GM12878 (cell line): ENCODE measurements at regions not wholly inside any gene's neighbourhood (a gene's known extent, or its start where the extent isn't known, plus 50 kb on each side); places are given as distances from the start of the nearest gene placed in this dataset.
"Not testable (repeated sequence)": the region's sequence is repeated elsewhere in the genome, so short reads cannot be mapped to it uniquely, and the experiment has no call there.

Source experiments
- ATAC-seq: fragments of 200-7000 bp; cut with Tn5 transposase; 3 replicates; pipeline ENCODE4 v1.9.1; 2020; ENCODE audit warnings: mild to moderate bottlenecking, moderate library complexity
- BruUV-seq: library from RNA; stranded (reverse); fragments of 400-500 nt; replicated peaks from 2 replicates; lab custom pipeline; 2021; lab: Mats Ljungman, UMichigan
- CTCF ChIA-PET: fragments of 300-600 bp; sonication (Branson Sonifier 250); formaldehyde crosslinking; extraction: SDS; loops from one replicate; lab custom pipeline; 2021; ENCODE audit warnings: inconsistent platforms; lab: Yijun Ruan, JAX
- POLR2A ChIA-PET: fragments of 350-600 bp; formaldehyde crosslinking; extraction: SDS; loops from one replicate; lab custom pipeline; 2021; ENCODE audit warnings: inconsistent platforms; lab: Charles Lee
- RAD21 ChIA-PET: fragments of 300-600 bp; sonication (Branson Sonifier 250); formaldehyde crosslinking; loops from one replicate; lab custom pipeline; 2023; ENCODE audit warnings: antibody characterized with exemption; ENCODE audit not compliant: unreplicated experiment; lab: Charles Lee
- SMC1A ChIA-PET: fragments of 300-600 bp; sonication (Branson Sonifier 250); formaldehyde crosslinking; loops from one replicate; lab custom pipeline; 2023; ENCODE audit not compliant: unreplicated experiment, uncharacterized antibody; lab: Charles Lee
- DNase-seq: peaks from one replicate; pipeline ENCODE4 v3.0.0-alpha.2; 2011; ENCODE audit warnings: low read depth, low spot score
- FAIRE-seq: peaks from 3 replicates; lab custom pipeline; 2011; peaks lifted over from hg19 to GRCh38; lab: Jason Lieb, UNC
- H2AFZ ChIP-seq: 2 replicates; pipeline ENCODE4 v1.6.0; 2011; ENCODE audit warnings: low read depth, low read length, control low read depth; ENCODE audit not compliant: control insufficient read depth
- H3K27ac ChIP-seq: 2 replicates; pipeline ENCODE4 v1.5.1; 2011; ENCODE audit warnings: control low read depth; ENCODE audit not compliant: control insufficient read depth, insufficient read depth
- H3K27me3 ChIP-seq, 2 experiments: replicated peaks in 1 of 2; 2 replicates each; pipeline versions ENCODE4 v1.6.0 to v1.6.1; 2011; ENCODE audit warnings: low read length in 1 of 2; ENCODE audit not compliant: control insufficient read depth in 2 of 2, insufficient read depth in 2 of 2
- H3K36me3 ChIP-seq, 2 experiments: 2 replicates each; pipeline ENCODE4 v1.5.1; 2011; ENCODE audit warnings: low read length in 1 of 2; ENCODE audit not compliant: control insufficient read depth in 2 of 2, insufficient read depth in 2 of 2
- H3K4me1 ChIP-seq: 2 replicates; pipeline ENCODE4 v1.6.1; 2011; ENCODE audit warnings: mild to moderate bottlenecking, low read length, moderate library complexity, mixed read lengths; ENCODE audit not compliant: control insufficient read depth, insufficient read depth
- H3K4me2 ChIP-seq: 2 replicates; pipeline ENCODE4 v1.6.0; 2011; ENCODE audit warnings: control low read depth; ENCODE audit not compliant: control insufficient read depth, insufficient read depth
- H3K4me3 ChIP-seq: fragments of 200-600 bp; sonication (generic); 2 replicates; pipeline ENCODE4 v1.5.1; 2016
- H3K79me2 ChIP-seq: 2 replicates; pipeline ENCODE4 v1.6.0; 2011; ENCODE audit warnings: low read length; ENCODE audit not compliant: control insufficient read depth, insufficient read depth
- H3K9ac ChIP-seq: 2 replicates; pipeline ENCODE4 v1.8.0; 2011; ENCODE audit warnings: low read length, control low read depth, mixed read lengths; ENCODE audit not compliant: control insufficient read depth, insufficient read depth
- H3K9me3 ChIP-seq: replicated peaks from 3 replicates; pipeline ENCODE4 v1.5.1; 2011; ENCODE audit warnings: mild to moderate bottlenecking, low read length; ENCODE audit not compliant: control insufficient read depth, insufficient read depth
- H4K20me1 ChIP-seq: 2 replicates; pipeline ENCODE4 v1.6.0; 2011; ENCODE audit not compliant: control insufficient read depth, insufficient read depth
- BRCA1 ChIP-seq: IDR thresholded peaks from 2 replicates; pipeline ENCODE4 v1.6.1; 2011; ENCODE audit warnings: low read depth, low read length, improper control_type of control experiment
- HDAC6 ChIP-seq: fragments of 200-600 bp; sonication (generic); IDR thresholded peaks from one replicate; pipeline ENCODE4 v1.8.0; 2017; ENCODE audit warnings: antibody characterized with exemption; ENCODE audit not compliant: unreplicated experiment
- HDGF ChIP-seq: fragments of 450-650 bp; IDR thresholded peaks from 2 replicates; pipeline ENCODE4 v1.6.1; 2016; ENCODE audit warnings: antibody characterized with exemption
- IKZF2 ChIP-seq, 2 experiments: fragments of 450-650 bp; IDR thresholded peaks; 2 replicates each; pipeline ENCODE4 v1.6.1; 2017; ENCODE audit warnings: mild to moderate bottlenecking in 2 of 2, moderate library complexity in 2 of 2
- MAX ChIP-seq: IDR thresholded peaks from 2 replicates; pipeline ENCODE4 v1.6.1; 2012; ENCODE audit warnings: low read depth, low read length, improper control_type of control experiment
- NR2C1 ChIP-seq: fragments of 450-650 bp; IDR thresholded peaks from 2 replicates; pipeline ENCODE4 v1.6.1; 2017; ENCODE audit warnings: antibody characterized with exemption, mild to moderate bottlenecking, moderate library complexity
- NR2F1 ChIP-seq: fragments of 450-650 bp; conservative IDR thresholded peaks from 2 replicates; pipeline ENCODE4 v1.6.1; 2017; ENCODE audit warnings: mild to moderate bottlenecking
- POU2F2 ChIP-seq: IDR thresholded peaks from 3 replicates; pipeline ENCODE4 v1.6.1; 2011; ENCODE audit warnings: low read depth, mild to moderate bottlenecking, low read length, borderline replicate concordance
- RB1 ChIP-seq: fragments of 450-650 bp; formaldehyde crosslinking; IDR thresholded peaks from 2 replicates; pipeline ENCODE4 v1.6.1; 2017; ENCODE audit warnings: mild to moderate bottlenecking, borderline replicate concordance
- SIN3A ChIP-seq: IDR thresholded peaks from 2 replicates; pipeline ENCODE4 v1.6.1; 2012; ENCODE audit warnings: low read depth, low read length, improper control_type of control experiment
- TARDBP ChIP-seq: IDR thresholded peaks from 2 replicates; pipeline ENCODE4 v1.6.1; 2016; ENCODE audit warnings: borderline replicate concordance
- TBL1XR1 ChIP-seq: IDR thresholded peaks from 2 replicates; pipeline ENCODE4 v1.6.1; 2012; ENCODE audit warnings: low read depth, low read length, improper control_type of control experiment
- YBX1 ChIP-seq: fragments of 450-650 bp; IDR thresholded peaks from 2 replicates; pipeline ENCODE4 v1.6.1; 2016; ENCODE audit warnings: antibody characterized with exemption
- WGBS: methylation state at CpG from one replicate; pipeline ENCODE4 v1.1.6; 2016; ENCODE audit warnings: low lambda C conversion rate; ENCODE audit not compliant: insufficient replicate concordance, insufficient coverage; ENCODE audit errors: missing lambda C conversion rate; 5-methylcytosine and 5-hydroxymethylcytosine counted together
- in situ Hi-C: fragments of 300-500 bp; cut with MboI; formaldehyde crosslinking; loops from 9 replicates; pipeline ENCODE4 v1.14.3; 2018; ENCODE audit warnings: mixed read lengths
- intact Hi-C: fragments of 100-400 bp; cut with micrococcal nuclease; formaldehyde crosslinking; loops from one replicate; pipeline ENCODE4 v1.14.2; 2022; ENCODE audit not compliant: unreplicated experiment
- TF ChIP-seq, protein P1 (sequence below): fragments of 450-650 bp; IDR thresholded peaks from 2 replicates; pipeline ENCODE4 v1.6.1; 2014; ENCODE audit warnings: mild to moderate bottlenecking

GRCh38 chr12:124218243-124218560 is 76.7 kb upstream of the RFLNA start:
- H2AFZ ChIP-seq, result no peak overlapping the region
- H3K9me3 ChIP-seq, result no peaks in the 10 kb centered on the region; the same call in 2 of the 3 replicates
- H3K4me2 ChIP-seq, result no peak overlapping the region
- ATAC-seq, result 0 out of 3 replicates have a peak, but pooled peaks have one; percentile 14
- no peaks in the 10 kb centered on the region for H3K79me2 ChIP-seq
- ChIA-PET RAD21 (interaction anchor here (1.5 kb wide), 1 partner anchor 553 kb away, joined by 3 read pairs; no protein-coding TSS in a partner anchor), POLR2A (no interaction called here), CTCF (no interaction called here), SMC1A (no interaction called here)
- H3K4me1 ChIP-seq, result no peaks in the 10 kb centered on the region
- H3K4me3 ChIP-seq, result no peak overlapping the region
- H3K27ac ChIP-seq, result no peak overlapping the region
- no peaks in the 10 kb centered on the region for H4K20me1 ChIP-seq
- H3K27me3 ChIP-seq, result no peaks in the 10 kb centered on the region
- in situ Hi-C loops (no loop called here), intact Hi-C loops (no loop called here)
- WGBS, result 0% methylated on average over 1 of the region's 1 CpG
- DNase-seq, result no peak
- TF ChIP-seq HDAC6, result no peak
- TF ChIP-seq NR2C1, result no peak
- no peak for TF ChIP-seq SIN3A
- TF ChIP-seq TARDBP, result no peak
- TF ChIP-seq NR2F1, result no peak
- TF ChIP-seq RB1, result no peak
- no peak for TF ChIP-seq IKZF2 (IDR thresholded peaks at IDR 0.05)
- TF ChIP-seq BRCA1, result no peak
- TF ChIP-seq, protein P1, sequence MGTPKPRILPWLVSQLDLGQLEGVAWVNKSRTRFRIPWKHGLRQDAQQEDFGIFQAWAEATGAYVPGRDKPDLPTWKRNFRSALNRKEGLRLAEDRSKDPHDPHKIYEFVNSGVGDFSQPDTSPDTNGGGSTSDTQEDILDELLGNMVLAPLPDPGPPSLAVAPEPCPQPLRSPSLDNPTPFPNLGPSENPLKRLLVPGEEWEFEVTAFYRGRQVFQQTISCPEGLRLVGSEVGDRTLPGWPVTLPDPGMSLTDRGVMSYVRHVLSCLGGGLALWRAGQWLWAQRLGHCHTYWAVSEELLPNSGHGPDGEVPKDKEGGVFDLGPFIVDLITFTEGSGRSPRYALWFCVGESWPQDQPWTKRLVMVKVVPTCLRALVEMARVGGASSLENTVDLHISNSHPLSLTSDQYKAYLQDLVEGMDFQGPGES, result no peak
- no peak for TF ChIP-seq POU2F2
- TF ChIP-seq YBX1, result no peak
- no peak for TF ChIP-seq MAX
- TF ChIP-seq HDGF, result no peak
- no peak for TF ChIP-seq TBL1XR1
- no peak for FAIRE-seq
- BruUV-seq, result no TSS peak
- no peaks in the 10 kb centered on the region for H3K36me3 ChIP-seq
- H3K9ac ChIP-seq, result no peak overlapping the region

GRCh38 chr12:124218650-124219049 is 76.2 kb upstream of the RFLNA start:
- H3K27me3 ChIP-seq, H3K27ac ChIP-seq, intact Hi-C loops, H3K4me3 ChIP-seq, H3K9ac ChIP-seq, H3K4me1 ChIP-seq, H3K9me3 ChIP-seq, H3K4me2 ChIP-seq, H3K36me3 ChIP-seq, ATAC-seq, H2AFZ ChIP-seq, H4K20me1 ChIP-seq, SMC1A ChIA-PET, CTCF ChIA-PET, DNase-seq, FAIRE-seq, POLR2A ChIA-PET, in situ Hi-C loops, BruUV-seq, H3K79me2 ChIP-seq: not testable (repeated sequence)
- RAD21 ChIA-PET, result interaction anchor here (1.5 kb wide), 1 partner anchor 553 kb away, joined by 3 read pairs; no protein-coding TSS in a partner anchor
- WGBS, result 59% methylated on average over 3 of the region's 3 CpGs
